H1 (cell line): ENCODE measurements at regions not wholly inside any gene's neighbourhood (a gene's known extent, or its start where the extent isn't known, plus 50 kb on each side); places are given as distances from the start of the nearest gene placed in this dataset.

Experiments used
- CTCF ChIA-PET: fragments of 300-600 bp; sonication (Branson Sonifier 250); formaldehyde crosslinking; loops from one replicate; lab custom pipeline; 2021; ENCODE audit not compliant: partially characterized antibody; lab: Charles Lee
- POLR2A ChIA-PET: fragments of 300-600 bp; sonication (Branson Sonifier 250); formaldehyde crosslinking; loops from one replicate; lab custom pipeline; 2021; ENCODE audit warnings: inconsistent platforms; ENCODE audit not compliant: partially characterized antibody; lab: Charles Lee
- DNase-seq, 2 experiments: peaks; one replicate each; pipeline versions ENCODE4 v3.0.0 to v3.0.0-alpha.2; 2010 to 2022; ENCODE audit warnings: low spot score in 2 of 2, low read depth in 1 of 2, mixed read lengths in 1 of 2
- FAIRE-seq: peaks from 2 replicates; lab custom pipeline; 2011; peaks lifted over from hg19 to GRCh38; lab: Jason Lieb, UNC
- H2AFZ ChIP-seq: 2 replicates; pipeline ENCODE4 v1.8.1; 2012; ENCODE audit warnings: low read length, inconsistent platforms
- H2AK5ac ChIP-seq: 2 replicates; pipeline ENCODE4 v1.6.1; 2013; ENCODE audit warnings: low read depth, low read length
- H2BK120ac ChIP-seq: replicated peaks from 2 replicates; pipeline ENCODE3; 2013; ENCODE audit warnings: low read depth, low read length, inconsistent platforms
- H2BK12ac ChIP-seq: 2 replicates; pipeline ENCODE4 v1.6.1; 2013; ENCODE audit warnings: low read depth, low read length
- H2BK15ac ChIP-seq: 2 replicates; pipeline ENCODE4 v1.6.1; 2013; ENCODE audit warnings: low read length
- H2BK20ac ChIP-seq: 2 replicates; pipeline ENCODE4 v1.6.1; 2013; ENCODE audit warnings: low read length
- H2BK5ac ChIP-seq: 2 replicates; pipeline ENCODE4 v1.6.1; 2013; ENCODE audit warnings: low read depth, low read length
- H3K14ac ChIP-seq: 2 replicates; pipeline ENCODE4 v1.6.1; 2013; ENCODE audit warnings: inconsistent platforms; ENCODE audit not compliant: insufficient read length
- H3K18ac ChIP-seq: 2 replicates; pipeline ENCODE4 v1.6.1; 2013; ENCODE audit warnings: low read length; ENCODE audit errors: extremely low read depth
- H3K23ac ChIP-seq: 2 replicates; pipeline ENCODE4 v1.6.1; 2013; ENCODE audit warnings: inconsistent platforms; ENCODE audit not compliant: insufficient read length
- H3K23me2 ChIP-seq: 2 replicates; pipeline ENCODE4 v1.6.1; 2013; ENCODE audit warnings: low read depth, low read length
- H3K27ac ChIP-seq: 2 replicates; pipeline ENCODE4 v1.6.1; 2011; ENCODE audit warnings: low read depth, low read length, inconsistent platforms
- H3K27me3 ChIP-seq, 4 experiments: replicated peaks in 1 of 4; 1 replicate in 1 of 4; 2 replicates in 3 of 4; pipeline versions ENCODE4 v1.6.1 to v1.8.1; 2011 to 2013; ENCODE audit warnings: low read length in 3 of 4, mild to moderate bottlenecking in 3 of 4, inconsistent platforms in 2 of 4, mixed read lengths in 2 of 4, moderate library complexity in 1 of 4; ENCODE audit not compliant: control insufficient read depth in 3 of 4, insufficient read depth in 3 of 4; ENCODE audit errors: extremely low read depth in 1 of 4
- H3K36me3 ChIP-seq, 4 experiments: 2 replicates each; pipeline versions ENCODE4 v1.6.1 to v1.8.1; 2011 to 2013; ENCODE audit warnings: mild to moderate bottlenecking in 4 of 4, low read length in 3 of 4, moderate library complexity in 2 of 4, control low read depth in 1 of 4, inconsistent platforms in 1 of 4; ENCODE audit not compliant: insufficient read depth in 4 of 4, control insufficient read depth in 2 of 4
- H3K4ac ChIP-seq: replicated peaks from 2 replicates; pipeline ENCODE3; 2013; ENCODE audit warnings: low read length, low read depth, mixed read lengths, inconsistent platforms; ENCODE audit not compliant: insufficient read length
- H3K4me1 ChIP-seq, 4 experiments: replicated peaks in 1 of 4; 1 replicate in 1 of 4; 2 replicates in 3 of 4; pipeline versions ENCODE4 v1.6.1 to v1.8.1; 2011 to 2013; ENCODE audit warnings: low read length in 3 of 4, inconsistent platforms in 2 of 4, mixed read lengths in 1 of 4; ENCODE audit not compliant: insufficient read depth in 4 of 4, control insufficient read depth in 3 of 4
- H3K4me2 ChIP-seq, 2 experiments: 2 replicates each; pipeline versions ENCODE4 v1.6.1 to v1.8.1; 2011 to 2013; ENCODE audit warnings: low read depth in 2 of 2, low read length in 2 of 2, control low read depth in 1 of 2, inconsistent platforms in 1 of 2, mild to moderate bottlenecking in 1 of 2; ENCODE audit not compliant: insufficient read depth in 1 of 2
- H3K4me3 ChIP-seq, 4 experiments: fragments of 200-600, 300-600 bp in 1 of 4; sonication (generic), shearing (Covaris generic), sonication (Bioruptor Twin) in 1 of 4; 2 replicates each; pipeline versions ENCODE4 v1.5.1 to v1.8.1; 2011 to 2016; ENCODE audit warnings: low read length in 4 of 4, low read depth in 3 of 4, control low read depth in 2 of 4, inconsistent platforms in 2 of 4, mild to moderate bottlenecking in 2 of 4, mixed read lengths in 1 of 4, moderate library complexity in 1 of 4; ENCODE audit not compliant: insufficient read depth in 2 of 4; ENCODE audit errors: extremely low read depth in 1 of 4
- H3K56ac ChIP-seq: replicated peaks from 2 replicates; pipeline ENCODE3; 2013; ENCODE audit warnings: low read depth, mild to moderate bottlenecking, mixed read lengths, low read length, inconsistent platforms; ENCODE audit not compliant: insufficient read length
- H3K79me1 ChIP-seq: 2 replicates; pipeline ENCODE4 v1.6.1; 2013; ENCODE audit warnings: low read depth, low read length, control low read depth
- H3K79me2 ChIP-seq, 2 experiments: 2 replicates each; pipeline versions ENCODE4 v1.6.1 to v1.8.1; 2012 to 2013; ENCODE audit warnings: low read length in 2 of 2, mild to moderate bottlenecking in 2 of 2, inconsistent platforms in 1 of 2; ENCODE audit not compliant: insufficient read depth in 2 of 2, control insufficient read depth in 1 of 2
- H3K9ac ChIP-seq, 4 experiments: replicated peaks in 1 of 4; 1 replicate in 1 of 4; 2 replicates in 3 of 4; pipeline versions ENCODE4 v1.6.1 to v1.8.1; 2011 to 2013; ENCODE audit warnings: low read depth in 3 of 4, low read length in 3 of 4, control low read depth in 2 of 4, mild to moderate bottlenecking in 2 of 4, moderate library complexity in 2 of 4, inconsistent platforms in 1 of 4; ENCODE audit errors: extremely low read depth in 1 of 4
- H3K9me3 ChIP-seq, 2 experiments: 2 replicates each; pipeline versions ENCODE4 v1.6.1 to v1.8.1; 2012 to 2013; ENCODE audit warnings: mild to moderate bottlenecking in 2 of 2, moderate library complexity in 2 of 2, control low read depth in 1 of 2, inconsistent platforms in 1 of 2, low read depth in 1 of 2, low read length in 1 of 2, mixed read lengths in 1 of 2; ENCODE audit not compliant: insufficient read depth in 2 of 2
- H4K20me1 ChIP-seq, 2 experiments: replicated peaks in 1 of 2; 2 replicates each; pipeline versions ENCODE3 to v1.8.1; 2011 to 2013; ENCODE audit warnings: inconsistent platforms in 2 of 2, low read length in 2 of 2, mild to moderate bottlenecking in 1 of 2; ENCODE audit not compliant: insufficient read depth in 2 of 2, control insufficient read depth in 1 of 2
- H4K5ac ChIP-seq: 2 replicates; pipeline ENCODE4 v1.6.1; 2013; ENCODE audit warnings: low read length, low read depth, mixed read lengths, inconsistent platforms; ENCODE audit not compliant: insufficient read length
- H4K8ac ChIP-seq: 2 replicates; pipeline ENCODE4 v1.8.0; 2013; ENCODE audit warnings: mild to moderate bottlenecking, moderate library complexity, low read length, inconsistent platforms; ENCODE audit not compliant: insufficient read depth; ENCODE audit errors: extremely low read depth
- H4K91ac ChIP-seq: replicated peaks from 2 replicates; pipeline ENCODE3; 2013; ENCODE audit warnings: low read length, mixed read lengths, inconsistent platforms; ENCODE audit not compliant: insufficient read length
- FOSL1 ChIP-seq: IDR thresholded peaks from 2 replicates; pipeline ENCODE4 v1.6.1; 2011; ENCODE audit warnings: mild to moderate bottlenecking, low read depth, low read length, moderate library complexity; ENCODE audit not compliant: insufficient read depth
- GTF2F1 ChIP-seq: IDR thresholded peaks from 2 replicates; pipeline ENCODE4 v1.6.1; 2012; ENCODE audit warnings: low read depth, low read length, improper control_type of control experiment, borderline replicate concordance
- KDM1A ChIP-seq: fragments of 200-600, 300-600 bp; sonication (generic); IDR thresholded peaks from 2 replicates; pipeline ENCODE4 v1.7.1; 2016; ENCODE audit warnings: mild to moderate bottlenecking, low read length, borderline replicate concordance
- NANOG ChIP-seq: IDR thresholded peaks from 2 replicates; pipeline ENCODE4 v1.6.1; 2011; ENCODE audit warnings: low read length, low read depth, mild to moderate bottlenecking, inconsistent platforms; ENCODE audit not compliant: insufficient read depth, poor library complexity, severe bottlenecking
- PHF8 ChIP-seq: fragments of 200-600 bp; sonication (generic); conservative IDR thresholded peaks from 2 replicates; pipeline ENCODE4 v1.7.1; 2012; ENCODE audit warnings: low read depth, mild to moderate bottlenecking, inconsistent platforms, low read length, moderate library complexity
- RXRA ChIP-seq: IDR thresholded peaks from 2 replicates; pipeline ENCODE4 v1.6.1; 2011; ENCODE audit warnings: low read depth, mild to moderate bottlenecking, low read length, moderate library complexity; ENCODE audit not compliant: insufficient read depth
- SAP30 ChIP-seq: fragments of 300-600 bp; sonication (generic); IDR thresholded peaks from 2 replicates; pipeline ENCODE4 v1.7.1; 2012; ENCODE audit warnings: low read length, moderate library complexity, mild to moderate bottlenecking, inconsistent platforms; ENCODE audit not compliant: insufficient read depth, insufficient replicate concordance
- SIN3A ChIP-seq, 2 experiments: IDR thresholded peaks in 1 of 2; conservative IDR thresholded peaks in 1 of 2; 2 replicates each; pipeline ENCODE4 v1.6.1; 2011 to 2012; ENCODE audit warnings: low read length in 2 of 2, improper control_type of control experiment in 1 of 2, low read depth in 1 of 2, mild to moderate bottlenecking in 1 of 2
- SIX5 ChIP-seq: IDR thresholded peaks from 2 replicates; pipeline ENCODE4 v1.6.1; 2011; ENCODE audit warnings: mild to moderate bottlenecking, low read depth, low read length
- SRF ChIP-seq: IDR thresholded peaks from 2 replicates; pipeline ENCODE4 v1.6.1; 2011; ENCODE audit warnings: mild to moderate bottlenecking, low read depth, low read length, moderate library complexity
- WGBS, 2 experiments: shearing (Covaris generic) in 1 of 2; methylation state at CpG; one replicate each; pipeline versions ENCODE4 v1.1.6 to v1.1.7; 2013 to 2015; ENCODE audit warnings: low lambda C conversion rate in 2 of 2, mixed read lengths in 2 of 2, inconsistent platforms in 1 of 2, low coverage in 1 of 2, missing lambda C conversion rate in 1 of 2; ENCODE audit not compliant: insufficient replicate concordance in 2 of 2, insufficient coverage in 1 of 2, insufficient read length in 1 of 2; ENCODE audit errors: extremely low coverage in 1 of 2, missing lambda C conversion rate in 1 of 2; 5-methylcytosine and 5-hydroxymethylcytosine counted together
- TF ChIP-seq, protein P1 (sequence below): IDR thresholded peaks from 2 replicates; pipeline ENCODE4 v1.6.1; 2011; ENCODE audit warnings: low read depth, mild to moderate bottlenecking, low read length; ENCODE audit not compliant: insufficient read depth

DNA sequence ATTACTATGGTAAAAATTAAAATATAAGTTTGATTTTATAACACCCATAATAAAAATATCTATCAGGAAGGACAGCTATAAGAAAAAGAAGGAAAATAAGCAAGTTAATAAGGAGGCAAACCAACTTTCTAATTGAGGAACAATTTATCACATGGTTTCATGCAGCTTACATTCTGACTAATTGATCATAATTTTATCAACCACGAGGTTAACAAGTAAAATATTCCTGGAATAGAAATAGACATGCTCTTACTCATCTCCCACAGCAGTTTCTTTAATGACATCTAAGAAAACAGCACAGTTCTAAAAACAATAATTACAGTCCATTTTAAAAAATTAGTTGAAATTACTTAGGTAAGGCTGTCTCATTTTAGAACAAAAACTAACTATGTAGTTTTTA, 130.8 kb upstream of the KRR1 start:
- no peak for FAIRE-seq
- H3K27ac ChIP-seq = no peak overlapping the region

More for the DNA sequence above, 130.8 kb upstream of the KRR1 start:
- no peak overlapping the region for H2BK20ac ChIP-seq
- H3K23me2 ChIP-seq = no peaks in the 10 kb centered on the region
- no peaks in the 10 kb centered on the region for H3K36me3 ChIP-seq
- H3K23ac ChIP-seq = no peak overlapping the region
- no peak overlapping the region for H2BK12ac ChIP-seq
- no peaks in the 10 kb centered on the region for H3K27me3 ChIP-seq
- H3K9ac ChIP-seq = no peak overlapping the region
- no peak overlapping the region for H3K14ac ChIP-seq
- no peak overlapping the region for H4K5ac ChIP-seq
- H2BK15ac ChIP-seq = no peak overlapping the region
- H3K4me2 ChIP-seq = no peak overlapping the region
- no peak for DNase-seq
- CTCF ChIA-PET = no interaction called here
- H3K4ac ChIP-seq = no peak overlapping the region
- H3K79me1 ChIP-seq = no peaks in the 10 kb centered on the region
- H4K91ac ChIP-seq = no peak overlapping the region
- no peaks in the 10 kb centered on the region for H4K20me1 ChIP-seq
- no peak overlapping the region for H2BK120ac ChIP-seq
- H2AK5ac ChIP-seq = no peak overlapping the region
- H3K4me1 ChIP-seq = no peaks in the 10 kb centered on the region
- H3K9me3 ChIP-seq = no peaks in the 10 kb centered on the region
- H3K79me2 ChIP-seq = no peaks in the 10 kb centered on the region
- H2BK5ac ChIP-seq = no peak overlapping the region
- WGBS, 2 experiments = 88% methylated on average over 1 of the region's 1 CpG; no CpG with 5 or more reads in 1 of the 2 experiments
- POLR2A ChIA-PET = interaction anchor here (1.0 kb wide), 1 partner anchor 389 kb away, joined by 3 read pairs; the partner anchor contains the start of gene PHLDA1
- TF ChIP-seq NANOG (no peak), KDM1A (no peak), GTF2F1 (no peak), SRF (no peak), FOSL1 (no peak), PHF8 (no peak), SIX5 (no peak), SAP30 (no peak), RXRA (no peak), SIN3A (conservative IDR thresholded peaks at IDR 0.05 in 1 of 2, IDR thresholded peaks at IDR 0.05 in 1 of 2; ENCODE audit: low read depth in 1 of 2, low read length in 2 of 2) (no peak)
- TF ChIP-seq, protein P1, sequence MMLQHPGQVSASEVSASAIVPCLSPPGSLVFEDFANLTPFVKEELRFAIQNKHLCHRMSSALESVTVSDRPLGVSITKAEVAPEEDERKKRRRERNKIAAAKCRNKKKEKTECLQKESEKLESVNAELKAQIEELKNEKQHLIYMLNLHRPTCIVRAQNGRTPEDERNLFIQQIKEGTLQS = no peak
- no peak overlapping the region for H3K56ac ChIP-seq
- no peak overlapping the region for H4K8ac ChIP-seq
- H2AFZ ChIP-seq = no peak overlapping the region
- H3K18ac ChIP-seq = no peak overlapping the region
- H3K4me3 ChIP-seq = no peak overlapping the region
